Pancreas (tissue), 10 donors: ENCODE measurements at regions not wholly inside any gene's neighbourhood (a gene's known extent, or its start where the extent isn't known, plus 50 kb on each side); places are given as distances from the start of the nearest gene placed in this dataset.

Source experiments
- ATAC-seq, 4 donors: fragments of 200-7000 bp; cut with Tn5 transposase; one replicate each; pipeline versions ENCODE4 v1.8.0 to v1.9.1; 2020; ENCODE audit warnings: mild to moderate bottlenecking in 4 of 4, moderate library complexity in 4 of 4
- DNase-seq, 6 donors: peaks; one replicate each; pipeline ENCODE4 v3.0.0-alpha.2; 2020
- FAIRE-seq: peaks from 2 replicates; lab custom pipeline; 2012; peaks lifted over from hg19 to GRCh38; lab: Jason Lieb, UNC
- H3K27ac ChIP-seq, 4 donors: fragments of 200-600 bp; sonication (generic); 1 replicate in 3 of 4; 2 replicates in 1 of 4; pipeline versions ENCODE4 v1.5.0 to v1.8.0; 2020
- H3K27me3 ChIP-seq, 4 donors: fragments of 200-600 bp; one replicate each; pipeline ENCODE4 v1.8.0; 2021
- H3K36me3 ChIP-seq, 3 donors: fragments of 200-600 bp; sonication (generic) in 1 of 3; one replicate each; pipeline versions ENCODE4 v1.5.0 to v1.8.0; 2020 to 2021
- H3K4me1 ChIP-seq, 3 donors: fragments of 200-600 bp; one replicate each; pipeline ENCODE4 v1.8.0; 2021
- H3K4me3 ChIP-seq, 4 donors: fragments of 200-600 bp; sonication (generic) in 2 of 4; one replicate each; pipeline versions ENCODE4 v1.5.0 to v1.8.0; 2020 to 2021
- H3K9me3 ChIP-seq, 4 donors: fragments of 200-600 bp; one replicate each; pipeline ENCODE4 v1.8.0; 2021
- CTCF ChIP-seq, 4 donors: fragments of 200-600 bp; sonication (generic) in 3 of 4; IDR thresholded peaks; one replicate each; pipeline versions ENCODE4 v1.5.0 to v1.8.0; 2021; ENCODE audit warnings: antibody characterized with exemption in 4 of 4
- WGBS, 2 donors: extraction: QIAGEN DNeasy Blood & Tissue Kit; methylation state at CpG; one replicate each; pipeline ENCODE4 v1.1.7; 2013; 5-methylcytosine and 5-hydroxymethylcytosine counted together
- intact Hi-C, 3 donors: fragments of 100-400 bp; cut with DNase I; formaldehyde crosslinking; loops; one replicate each; pipeline versions ENCODE4 v1.11.1 to v1.14.2; 2022
- donor health status: healthy with polysubstance abuse.
- donor health status: DM: no; HTN: no; CAD: no; lungs with moderate emphysema.
- donor health status: DM: no; HTN: no; CAD: no.
- donor health status: control.
- donor health status: control.
- donor health status: Bipolar disorder and iron deficiency.
- donor health status: DM: yes; HTN: yes; CAD: no.
- donor health status: DM: no; HTN: no; CAD: no.
- donor health status: DM: no; HTN: no; CAD: no.
- donor health status: DM: yes; HTN: yes; CAD: no.

DNA sequence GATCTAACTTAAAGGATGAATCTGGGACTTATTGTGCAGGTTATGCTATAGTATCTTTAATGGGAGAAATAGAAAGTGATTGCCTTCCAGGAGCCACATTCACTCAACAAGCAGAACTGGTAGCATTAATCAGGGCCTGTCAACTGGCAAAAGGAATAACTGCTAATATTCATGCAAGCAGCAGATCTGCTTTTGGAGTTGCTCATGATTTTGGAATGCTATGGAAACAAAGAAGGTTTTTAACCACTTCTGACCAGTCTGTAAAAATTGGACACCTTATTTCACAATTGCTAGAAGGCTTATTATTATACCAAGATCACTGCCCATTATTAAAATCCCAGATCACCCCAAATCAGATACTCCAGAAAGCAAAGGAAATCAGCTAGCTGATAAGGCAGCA, 200.4 kb downstream of the MREG start:
- TF ChIP-seq CTCF (IDR thresholded peaks at IDR 0.05) = no peak
- no peaks in the 10 kb centered on the region for H3K27me3 ChIP-seq
- H3K4me3 ChIP-seq = no peak overlapping the region
- intact Hi-C loops = no loop called here
- no peaks in the 10 kb centered on the region for H3K36me3 ChIP-seq
- FAIRE-seq (no peak), DNase-seq (no peak), ATAC-seq (no peak)
- H3K4me1 ChIP-seq = no peaks in the 10 kb centered on the region
- H3K9me3 ChIP-seq = no peaks in the 10 kb centered on the region
- no peak overlapping the region for H3K27ac ChIP-seq

GRCh38 chr2:215811409-215812345, 201.7 kb downstream of the MREG start:
- Histone ChIP-seq H3K9me3 (no peaks in the 10 kb centered on the region), H3K4me1 (no peaks in the 10 kb centered on the region), H3K36me3 (no peaks in the 10 kb centered on the region), H3K4me3 (no peak overlapping the region), H3K27me3 (no peaks in the 10 kb centered on the region), H3K27ac (no peak overlapping the region)
- 72 to 87% methylated on average over 3 of the region's 3 CpGs for WGBS, 2 donors
- ATAC-seq = peak in 1 of 4 donors; percentile 47
- no peak for DNase-seq
- FAIRE-seq = no peak
- intact Hi-C loops = no loop called here
- TF ChIP-seq CTCF (IDR thresholded peaks at IDR 0.05) = no peak

DNA sequence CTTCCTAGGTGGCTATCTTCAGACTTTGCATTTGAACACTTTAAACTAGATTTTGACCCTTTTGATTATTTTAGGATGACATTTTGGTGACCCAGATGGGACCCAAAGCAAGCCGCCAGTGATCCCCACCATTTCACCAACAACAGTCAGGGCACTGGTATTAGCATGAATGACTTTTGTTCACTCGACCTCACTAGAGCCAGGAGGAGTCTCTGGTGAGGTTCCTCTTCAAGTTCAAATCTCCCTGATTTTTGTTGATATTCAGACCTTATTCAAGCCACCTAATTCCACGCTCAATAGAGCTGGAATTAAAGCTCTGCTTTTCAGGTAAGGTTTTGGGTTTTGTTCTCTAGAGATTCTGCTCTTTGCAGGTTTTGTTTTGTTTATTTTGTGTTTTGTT, 202.3 kb downstream of the MREG start:
- Histone ChIP-seq H3K36me3 (no peaks in the 10 kb centered on the region), H3K27me3 (no peaks in the 10 kb centered on the region), H3K27ac (no peak overlapping the region), H3K4me3 (no peak overlapping the region), H3K4me1 (no peaks in the 10 kb centered on the region), H3K9me3 (no peaks in the 10 kb centered on the region)
- no peak for TF ChIP-seq CTCF (IDR thresholded peaks at IDR 0.05)
- DNase-seq = no peak
- FAIRE-seq = no peak
- WGBS, 2 donors = 68 to 76% methylated on average over 3 of the region's 3 CpGs
- ATAC-seq = no peak
- intact Hi-C loops = no loop called here

- Histone ChIP-seq H3K9me3 (no peaks in the 10 kb centered on the region), H3K27ac (no peak overlapping the region), H3K4me1 (no peaks in the 10 kb centered on the region), H3K4me3 (no peak overlapping the region), H3K27me3 (no peaks in the 10 kb centered on the region), H3K36me3 (no peaks in the 10 kb centered on the region)
- intact Hi-C loops = no loop called here
- WGBS, 2 donors = 71 to 90% methylated on average over 1 of the region's 1 CpG
- FAIRE-seq (no peak), ATAC-seq (no peak), DNase-seq (no peak)
- TF ChIP-seq CTCF (IDR thresholded peaks at IDR 0.05) = no peak
Observed at GRCh38 chr2:215808996-215809395, 204.4 kb downstream of the MREG start.

DNA sequence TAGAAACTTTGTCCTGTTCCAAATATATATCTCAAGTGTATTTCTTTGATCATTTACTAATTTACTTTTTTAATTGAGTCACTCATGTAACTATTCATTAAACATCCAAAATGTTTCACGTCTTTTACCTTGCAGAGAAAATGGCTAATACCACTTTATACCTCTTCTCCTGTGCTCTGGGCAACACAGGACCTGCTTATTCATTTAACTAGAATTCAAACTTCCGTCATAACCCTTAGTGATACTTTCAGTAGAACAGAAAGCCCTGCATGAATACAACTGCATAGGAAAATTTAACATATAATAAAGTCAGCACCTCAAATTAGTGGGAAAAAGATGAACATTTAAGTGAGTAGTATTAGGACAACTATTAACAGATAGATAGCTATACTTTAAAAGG, 205.2 kb downstream of the MREG start:
- 56 to 61% methylated on average over 2 of the region's 2 CpGs for WGBS, 2 donors
- TF ChIP-seq CTCF (IDR thresholded peaks at IDR 0.05) = no peak
- no peak for ATAC-seq

More for the DNA sequence above, 205.2 kb downstream of the MREG start:
- no peak for DNase-seq
- FAIRE-seq = no peak
- H3K36me3 ChIP-seq = no peaks in the 10 kb centered on the region
- H3K27ac ChIP-seq = no peak overlapping the region
- H3K27me3 ChIP-seq = no peaks in the 10 kb centered on the region
- H3K4me1 ChIP-seq = no peaks in the 10 kb centered on the region
- no peaks in the 10 kb centered on the region for H3K9me3 ChIP-seq
- intact Hi-C loops = no loop called here
- H3K4me3 ChIP-seq = no peak overlapping the region
